Smooth muscle cell (in vitro differentiated cells): ENCODE measurements at regions not wholly inside any gene's neighbourhood (a gene's known extent, or its start where the extent isn't known, plus 50 kb on each side); places are given as distances from the start of the nearest gene placed in this dataset.

Source experiments
- DNase-seq: peaks from one replicate; lab custom pipeline; 2025; ENCODE audit not compliant: unreplicated experiment; lab: John Stamatoyannopoulos, UW
- H2AFZ ChIP-seq: fragments of 200-600 bp; sonication (generic); 2 replicates; pipeline ENCODE4 v1.6.0; 2016; ENCODE audit warnings: antibody characterized with exemption, low read depth, mild to moderate bottlenecking
- H3F3A ChIP-seq: fragments of 200-600 bp; sonication (generic); 2 replicates; pipeline ENCODE4 v1.6.0; 2017; ENCODE audit warnings: antibody characterized with exemption, low read depth
- H3K27ac ChIP-seq: fragments of 200-600 bp; sonication (generic); 2 replicates; pipeline ENCODE4 v1.5.1; 2016; ENCODE audit warnings: low read depth, mild to moderate bottlenecking
- H3K27me3 ChIP-seq: fragments of 200-600 bp; sonication (generic); 2 replicates; pipeline ENCODE4 v1.6.1; 2016; ENCODE audit warnings: low read depth, mild to moderate bottlenecking
- H3K36me3 ChIP-seq: fragments of 200-600 bp; sonication (generic); 2 replicates; pipeline ENCODE4 v1.5.1; 2016; ENCODE audit warnings: low read depth
- H3K4me1 ChIP-seq: fragments of 200-600 bp; sonication (generic); 2 replicates; pipeline ENCODE4 v1.5.1; 2016; ENCODE audit warnings: low read depth
- H3K4me2 ChIP-seq: fragments of 200-600 bp; sonication (generic); 2 replicates; pipeline ENCODE4 v1.6.0; 2016; ENCODE audit warnings: mild to moderate bottlenecking
- H3K4me3 ChIP-seq: fragments of 200-600 bp; sonication (generic); 2 replicates; pipeline ENCODE4 v1.5.1; 2016; ENCODE audit warnings: mild to moderate bottlenecking
- H3K79me2 ChIP-seq: fragments of 200-600 bp; sonication (generic); 2 replicates; pipeline ENCODE4 v1.6.0; 2016; ENCODE audit warnings: low read depth, mild to moderate bottlenecking
- H3K9ac ChIP-seq: fragments of 200-600 bp; sonication (generic); 2 replicates; pipeline ENCODE4 v1.6.0; 2016; ENCODE audit warnings: low read depth
- H3K9me3 ChIP-seq: fragments of 200-600 bp; sonication (generic); replicated peaks from 2 replicates; pipeline ENCODE4 v1.5.1; 2016; ENCODE audit warnings: low read depth
- H4K20me1 ChIP-seq: fragments of 200-600 bp; sonication (generic); 2 replicates; pipeline ENCODE4 v1.6.0; 2016; ENCODE audit warnings: low read depth
- WGBS: methylation state at CpG from one replicate; pipeline ENCODE4 v1.1.7; 2016; ENCODE audit warnings: low lambda C conversion rate; 5-methylcytosine and 5-hydroxymethylcytosine counted together
- TF ChIP-seq, protein P1 (sequence below): fragments of 200-600 bp; sonication (generic); IDR thresholded peaks from 2 replicates; pipeline ENCODE4 v1.5.1; 2017; ENCODE audit warnings: borderline replicate concordance, mild to moderate bottlenecking, antibody characterized with exemption; ENCODE audit not compliant: insufficient read depth, poor library complexity, severe bottlenecking

DNA sequence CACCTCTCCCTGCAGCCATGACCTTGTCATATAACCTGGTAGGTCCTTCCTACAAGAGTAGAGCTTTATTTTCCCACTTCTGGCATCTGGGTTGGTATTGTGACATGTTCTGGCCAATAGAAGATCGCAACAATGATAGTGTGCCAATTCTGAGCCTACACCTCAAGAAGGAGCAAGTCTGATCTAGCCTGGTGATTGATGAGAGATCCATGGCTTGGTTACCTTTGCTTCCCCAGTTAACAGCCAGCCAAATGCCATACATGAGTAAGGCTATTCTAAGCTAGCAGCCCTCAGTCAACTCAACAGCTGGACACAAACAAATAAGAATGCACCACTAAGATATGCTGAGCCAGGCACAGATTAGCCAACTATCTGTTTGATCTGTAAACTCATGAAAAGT, 226.7 kb downstream of the LMO4 start:
- no peaks in the 10 kb centered on the region for H3K9me3 ChIP-seq
- H3F3A ChIP-seq: no peaks in the 10 kb centered on the region
- no peaks in the 10 kb centered on the region for H3K27me3 ChIP-seq
- TF ChIP-seq, protein P1, sequence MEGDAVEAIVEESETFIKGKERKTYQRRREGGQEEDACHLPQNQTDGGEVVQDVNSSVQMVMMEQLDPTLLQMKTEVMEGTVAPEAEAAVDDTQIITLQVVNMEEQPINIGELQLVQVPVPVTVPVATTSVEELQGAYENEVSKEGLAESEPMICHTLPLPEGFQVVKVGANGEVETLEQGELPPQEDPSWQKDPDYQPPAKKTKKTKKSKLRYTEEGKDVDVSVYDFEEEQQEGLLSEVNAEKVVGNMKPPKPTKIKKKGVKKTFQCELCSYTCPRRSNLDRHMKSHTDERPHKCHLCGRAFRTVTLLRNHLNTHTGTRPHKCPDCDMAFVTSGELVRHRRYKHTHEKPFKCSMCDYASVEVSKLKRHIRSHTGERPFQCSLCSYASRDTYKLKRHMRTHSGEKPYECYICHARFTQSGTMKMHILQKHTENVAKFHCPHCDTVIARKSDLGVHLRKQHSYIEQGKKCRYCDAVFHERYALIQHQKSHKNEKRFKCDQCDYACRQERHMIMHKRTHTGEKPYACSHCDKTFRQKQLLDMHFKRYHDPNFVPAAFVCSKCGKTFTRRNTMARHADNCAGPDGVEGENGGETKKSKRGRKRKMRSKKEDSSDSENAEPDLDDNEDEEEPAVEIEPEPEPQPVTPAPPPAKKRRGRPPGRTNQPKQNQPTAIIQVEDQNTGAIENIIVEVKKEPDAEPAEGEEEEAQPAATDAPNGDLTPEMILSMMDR: no peak
- 100% methylated on average over 1 of the region's 1 CpG for WGBS
- DNase-seq: no peak
- no peak overlapping the region for H3K27ac ChIP-seq
- H3K4me2 ChIP-seq: no peak overlapping the region
- no peak overlapping the region for H2AFZ ChIP-seq
- no peaks in the 10 kb centered on the region for H3K4me1 ChIP-seq
- no peaks in the 10 kb centered on the region for H3K79me2 ChIP-seq
- no peak overlapping the region for H3K9ac ChIP-seq
- H4K20me1 ChIP-seq: no peaks in the 10 kb centered on the region
- no peaks in the 10 kb centered on the region for H3K36me3 ChIP-seq
- H3K4me3 ChIP-seq: no peak overlapping the region

DNA sequence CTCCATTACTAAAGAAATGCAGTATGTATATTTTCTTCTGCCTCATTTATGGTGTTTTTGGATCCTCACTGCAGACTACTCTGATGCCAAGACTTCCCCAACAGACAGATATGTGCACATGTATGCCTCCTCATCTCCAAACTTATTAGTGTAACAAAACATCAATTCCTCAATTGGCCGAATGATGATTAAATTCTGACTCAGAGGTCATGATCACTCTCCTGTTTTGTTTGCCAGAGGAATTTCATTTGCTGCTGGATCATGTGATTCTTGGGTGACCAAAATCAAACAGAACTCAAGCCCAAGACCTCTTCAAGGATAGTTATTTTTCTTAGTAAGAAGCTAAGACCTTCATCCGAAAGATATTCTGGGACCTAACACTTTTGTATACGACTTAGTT, 227.6 kb downstream of the LMO4 start:
- WGBS: 97% methylated on average over 3 of the region's 3 CpGs
- H3K9ac ChIP-seq: no peak overlapping the region
- no peak overlapping the region for H3K27ac ChIP-seq
- no peak overlapping the region for H2AFZ ChIP-seq
- no peak for DNase-seq
- H3F3A ChIP-seq: no peaks in the 10 kb centered on the region
- H3K27me3 ChIP-seq: no peaks in the 10 kb centered on the region
- H3K4me3 ChIP-seq: no peak overlapping the region
- no peaks in the 10 kb centered on the region for H3K4me1 ChIP-seq
- H3K9me3 ChIP-seq: no peaks in the 10 kb centered on the region
- TF ChIP-seq, protein P1: no peak
- no peaks in the 10 kb centered on the region for H3K79me2 ChIP-seq
- no peaks in the 10 kb centered on the region for H4K20me1 ChIP-seq
- H3K36me3 ChIP-seq: no peaks in the 10 kb centered on the region
- H3K4me2 ChIP-seq: no peak overlapping the region

DNA sequence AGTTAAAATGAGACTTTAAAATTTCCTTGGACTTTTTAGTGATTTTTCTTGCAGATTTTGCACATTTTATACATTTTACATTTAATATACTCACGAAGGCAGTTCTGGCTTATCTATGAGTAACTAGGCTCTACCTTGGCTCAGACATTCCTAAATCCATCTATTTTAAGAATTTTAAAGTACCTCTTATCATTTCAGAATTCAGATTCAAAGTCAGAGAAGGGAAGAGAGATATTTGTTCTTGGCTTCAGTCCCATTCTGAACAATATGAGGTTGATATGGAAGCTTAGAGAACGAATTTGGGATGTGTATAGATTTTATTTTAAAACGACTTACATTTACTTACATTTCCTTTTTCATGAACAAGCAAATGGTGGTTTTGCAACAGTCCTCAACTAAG, 230.2 kb downstream of the LMO4 start:
- Histone ChIP-seq H2AFZ (no peak overlapping the region), H3K27ac (no peak overlapping the region), H3K27me3 (no peaks in the 10 kb centered on the region), H4K20me1 (no peaks in the 10 kb centered on the region), H3K4me3 (no peak overlapping the region), H3K9me3 (no peaks in the 10 kb centered on the region), H3K9ac (no peak overlapping the region), H3F3A (no peaks in the 10 kb centered on the region), H3K4me2 (no peak overlapping the region), H3K4me1 (no peaks in the 10 kb centered on the region), H3K36me3 (no peaks in the 10 kb centered on the region), H3K79me2 (no peaks in the 10 kb centered on the region)
- no peak for DNase-seq
- WGBS: 85% methylated on average over 3 of the region's 3 CpGs
- TF ChIP-seq, protein P1: no peak

DNA sequence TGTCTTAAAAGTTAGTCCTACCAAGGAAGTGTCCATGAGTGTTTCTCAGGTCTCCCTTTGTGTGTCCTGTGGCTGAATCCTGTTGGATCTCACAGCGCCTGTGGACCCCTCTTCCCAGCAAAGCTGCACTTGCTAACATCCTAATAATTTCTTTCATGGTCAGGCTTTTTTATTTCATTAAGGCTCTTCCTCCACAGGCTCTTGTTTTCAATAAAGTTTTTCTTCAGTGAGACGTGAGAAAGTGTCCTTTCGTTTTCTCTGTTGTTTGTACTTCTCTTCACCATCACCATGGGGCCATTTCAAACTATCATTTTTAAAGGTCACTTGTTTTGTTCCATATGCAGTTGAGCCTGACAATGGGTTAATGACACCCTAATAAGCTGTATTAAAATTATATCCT, 231.5 kb downstream of the LMO4 start:
- TF ChIP-seq, protein P1: no peak

More for the DNA sequence above, 231.5 kb downstream of the LMO4 start:
- no peak for DNase-seq
- WGBS: 98% methylated on average over 3 of the region's 3 CpGs
- H3F3A ChIP-seq: no peaks in the 10 kb centered on the region
- no peaks in the 10 kb centered on the region for H3K4me1 ChIP-seq
- H3K36me3 ChIP-seq: no peaks in the 10 kb centered on the region
- no peaks in the 10 kb centered on the region for H3K27me3 ChIP-seq
- H3K4me2 ChIP-seq: no peak overlapping the region
- H4K20me1 ChIP-seq: no peaks in the 10 kb centered on the region
- H3K9me3 ChIP-seq: no peaks in the 10 kb centered on the region
- no peaks in the 10 kb centered on the region for H3K79me2 ChIP-seq
- H3K9ac ChIP-seq: no peak overlapping the region
- H2AFZ ChIP-seq: no peak overlapping the region
- H3K4me3 ChIP-seq: no peak overlapping the region
- H3K27ac ChIP-seq: no peak overlapping the region
